GM21447 (cell line): ENCODE measurements at regions not wholly inside any gene's neighbourhood (a gene's known extent, or its start where the extent isn't known, plus 50 kb on each side); places are given as distances from the start of the nearest gene placed in this dataset.
"Not testable (repeated sequence)": the region's sequence is repeated elsewhere in the genome, so short reads cannot be mapped to it uniquely, and the experiment has no call there.

Experiments used
- ATAC-seq: cut with Tn5 transposase; IDR thresholded peaks from one replicate; pipeline ENCODE4 v1.9.1; 2021; ENCODE audit not compliant: unreplicated experiment

DNA sequence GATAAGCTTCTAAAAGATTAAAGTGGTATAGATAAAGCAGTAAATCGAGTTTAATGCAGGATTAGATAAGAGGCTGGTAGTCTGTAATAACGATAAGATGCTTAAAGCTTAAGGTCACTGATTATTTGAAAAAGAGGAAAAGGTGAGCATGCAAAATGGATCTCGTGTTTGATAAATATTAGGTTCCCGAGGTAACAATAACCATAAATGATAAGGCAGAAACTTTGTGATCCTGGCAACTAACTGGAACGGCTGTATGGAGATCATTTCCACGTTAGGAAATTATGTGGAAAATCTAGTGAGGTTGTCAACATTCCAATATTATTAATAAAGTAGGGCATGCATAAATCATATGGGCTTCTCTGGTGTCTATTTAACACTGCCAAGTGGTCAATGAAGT is 255.5 kb downstream of the EFCAB11 start:
- no peak for ATAC-seq

DNA sequence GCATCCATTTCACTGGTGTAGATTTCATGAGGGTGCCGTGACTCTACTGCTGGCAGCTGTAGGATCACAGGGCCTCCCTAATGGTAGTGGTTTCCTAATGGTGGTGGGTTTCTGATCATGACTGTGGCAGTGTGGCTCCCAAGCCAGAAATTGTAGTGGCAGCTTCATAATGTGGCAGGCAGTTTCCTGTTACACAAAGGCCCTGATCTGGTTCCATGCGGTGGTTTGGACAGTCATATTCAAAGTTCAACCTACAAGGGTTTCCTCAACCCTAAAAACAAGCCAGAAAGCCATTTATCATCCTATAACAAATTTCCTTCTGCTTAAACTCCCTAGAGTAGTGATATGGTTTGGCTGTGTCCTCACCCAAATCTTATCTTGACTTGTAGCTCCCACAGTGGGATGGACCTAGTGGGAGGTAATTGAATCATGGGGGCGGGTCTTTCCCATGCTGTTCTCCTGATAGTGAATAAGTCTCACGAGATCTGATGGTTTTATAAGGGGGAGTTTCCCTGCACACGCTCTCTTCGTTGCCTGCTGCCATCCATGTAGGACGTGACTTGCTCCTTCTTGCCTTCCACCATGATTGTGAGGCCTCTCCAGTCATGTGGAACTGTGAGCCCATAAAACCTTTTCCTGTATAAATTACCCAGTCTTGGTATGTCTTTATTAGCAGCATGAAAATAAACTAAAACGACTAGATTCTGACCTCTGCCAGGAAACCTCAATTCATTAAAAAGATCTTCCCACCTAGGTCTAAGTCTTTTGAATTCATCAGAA is 257.1 kb downstream of the EFCAB11 start:
- ATAC-seq: no peak

DNA sequence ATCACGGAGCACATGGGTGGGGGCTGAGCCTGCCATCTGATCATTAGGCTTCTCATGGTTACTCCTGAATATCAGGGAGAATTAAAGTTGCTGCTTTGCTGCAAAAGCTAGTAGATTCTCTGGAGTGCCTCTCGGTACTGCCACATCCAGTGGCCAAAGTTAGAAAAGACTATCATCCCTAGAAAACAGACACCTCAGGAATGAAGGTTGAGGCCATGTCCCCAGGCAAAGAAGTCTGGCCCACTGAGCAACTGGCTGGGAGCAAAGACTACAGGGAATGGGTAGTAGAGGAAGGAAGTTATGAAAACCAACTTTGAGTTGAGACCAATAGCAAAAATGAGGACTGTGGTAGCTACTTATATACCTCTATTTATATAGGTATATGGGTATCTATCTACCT is 258.7 kb downstream of the EFCAB11 start:
- ATAC-seq: no peak

DNA sequence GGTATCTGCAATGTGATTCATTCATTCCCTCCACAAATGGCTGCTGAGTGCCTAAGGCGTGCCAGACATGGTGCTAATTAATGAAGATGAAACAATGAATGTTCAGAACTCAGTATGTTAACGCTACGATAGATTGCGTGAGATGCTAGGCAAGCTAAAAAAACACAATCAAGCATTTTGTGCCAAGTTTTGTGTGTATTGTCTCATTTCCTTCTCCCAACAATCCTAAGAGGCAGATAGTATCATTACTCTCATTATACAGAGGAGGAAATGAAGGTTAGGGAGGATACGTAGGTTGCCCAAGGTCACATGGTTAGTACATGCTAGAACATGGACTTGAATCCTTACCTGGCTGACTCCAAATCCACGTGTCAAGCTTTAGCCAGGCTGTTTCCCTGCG is 264.4 kb downstream of the EFCAB11 start:
- ATAC-seq: no peak

DNA sequence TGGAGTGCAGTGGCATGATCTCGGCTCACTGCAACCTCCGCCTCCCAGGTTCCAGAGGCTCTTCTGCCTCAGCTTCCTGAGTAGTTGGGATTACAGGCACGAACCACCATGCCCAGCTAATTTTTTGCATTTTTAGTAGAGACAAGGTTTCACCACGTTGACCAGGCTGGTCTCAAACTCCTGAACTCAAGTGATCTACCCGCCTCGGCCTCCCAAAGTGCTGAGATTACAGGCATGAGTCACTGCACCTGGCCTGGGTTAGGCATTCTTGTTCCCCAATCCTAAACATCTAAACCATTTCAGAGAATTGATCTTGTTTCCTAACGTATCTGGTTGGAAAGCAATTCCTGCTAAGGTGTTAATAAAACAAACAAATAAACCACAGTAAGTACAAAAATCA is 264.8 kb downstream of the EFCAB11 start:
- ATAC-seq: not testable (repeated sequence)

DNA sequence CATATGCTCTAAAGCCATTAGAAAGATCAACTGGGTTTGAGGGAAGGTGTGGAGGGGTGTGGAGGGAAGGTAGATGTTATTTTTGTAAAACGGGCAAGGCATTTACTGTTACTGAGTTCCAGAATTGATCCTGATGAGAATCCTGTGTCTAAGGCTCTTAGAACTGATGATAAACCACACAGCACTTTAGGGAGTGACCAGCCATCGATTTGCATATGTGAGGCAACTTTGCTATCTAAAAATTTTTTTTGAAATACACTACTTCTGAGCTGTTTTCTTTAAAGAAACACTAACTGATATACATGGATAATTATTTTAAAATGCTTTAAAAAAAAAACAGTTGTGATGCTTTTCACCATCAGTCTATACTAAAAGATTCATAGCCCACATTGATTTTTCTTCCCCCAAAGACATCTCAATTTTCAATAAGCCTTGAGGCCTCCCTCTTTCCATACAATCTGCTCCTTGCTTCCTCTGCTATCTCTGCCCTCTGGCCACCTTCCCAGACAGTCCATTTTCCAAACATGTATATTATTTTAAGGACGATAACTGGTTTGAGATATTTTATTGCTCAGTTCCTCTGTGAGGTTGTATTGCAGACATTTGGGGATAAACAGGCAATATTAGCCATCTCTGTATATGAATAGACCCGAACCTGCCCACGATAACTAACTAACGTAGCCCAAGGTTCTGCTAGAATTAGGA is 265.9 kb downstream of the EFCAB11 start:
- no peak for ATAC-seq

DNA sequence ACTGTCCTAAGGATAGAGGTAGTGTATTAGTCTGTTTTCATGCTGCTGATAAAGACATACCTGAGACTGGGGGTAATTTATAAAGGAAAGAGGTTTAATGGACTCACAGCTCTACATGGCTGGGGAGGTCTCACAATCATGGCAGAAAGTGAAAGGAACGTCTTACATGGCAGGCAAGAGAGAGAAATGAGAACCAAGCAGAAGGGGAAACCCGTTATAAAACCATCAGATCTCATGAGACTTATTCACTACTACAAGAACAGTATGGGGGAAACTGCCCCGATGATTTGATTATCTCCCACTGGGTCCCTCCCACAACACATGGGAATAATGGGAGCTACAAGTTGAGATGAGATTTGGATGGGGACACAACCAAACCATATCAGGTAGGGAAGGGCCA is 267.4 kb downstream of the EFCAB11 start:
- not testable (repeated sequence) for ATAC-seq

DNA sequence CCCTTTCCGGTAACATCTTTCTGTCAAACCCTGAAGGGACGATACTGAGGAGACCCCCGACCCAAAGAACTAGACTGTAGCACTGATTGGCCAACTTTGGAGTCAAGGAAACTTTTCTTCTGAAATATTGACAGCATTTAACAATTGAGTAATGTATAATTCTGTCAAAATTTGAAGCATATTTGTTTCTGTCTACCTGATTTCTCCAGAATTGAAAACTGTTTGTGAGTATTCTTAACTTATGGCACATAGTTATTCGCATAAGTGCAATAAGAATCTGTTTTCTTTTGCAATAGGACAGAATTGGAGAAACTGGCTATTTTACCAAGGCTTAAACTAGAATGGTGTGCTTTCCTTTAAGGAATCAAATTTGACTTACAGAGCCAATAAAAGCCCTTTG is 267.1 kb upstream of the FOXN3 start:
- no peak for ATAC-seq

DNA sequence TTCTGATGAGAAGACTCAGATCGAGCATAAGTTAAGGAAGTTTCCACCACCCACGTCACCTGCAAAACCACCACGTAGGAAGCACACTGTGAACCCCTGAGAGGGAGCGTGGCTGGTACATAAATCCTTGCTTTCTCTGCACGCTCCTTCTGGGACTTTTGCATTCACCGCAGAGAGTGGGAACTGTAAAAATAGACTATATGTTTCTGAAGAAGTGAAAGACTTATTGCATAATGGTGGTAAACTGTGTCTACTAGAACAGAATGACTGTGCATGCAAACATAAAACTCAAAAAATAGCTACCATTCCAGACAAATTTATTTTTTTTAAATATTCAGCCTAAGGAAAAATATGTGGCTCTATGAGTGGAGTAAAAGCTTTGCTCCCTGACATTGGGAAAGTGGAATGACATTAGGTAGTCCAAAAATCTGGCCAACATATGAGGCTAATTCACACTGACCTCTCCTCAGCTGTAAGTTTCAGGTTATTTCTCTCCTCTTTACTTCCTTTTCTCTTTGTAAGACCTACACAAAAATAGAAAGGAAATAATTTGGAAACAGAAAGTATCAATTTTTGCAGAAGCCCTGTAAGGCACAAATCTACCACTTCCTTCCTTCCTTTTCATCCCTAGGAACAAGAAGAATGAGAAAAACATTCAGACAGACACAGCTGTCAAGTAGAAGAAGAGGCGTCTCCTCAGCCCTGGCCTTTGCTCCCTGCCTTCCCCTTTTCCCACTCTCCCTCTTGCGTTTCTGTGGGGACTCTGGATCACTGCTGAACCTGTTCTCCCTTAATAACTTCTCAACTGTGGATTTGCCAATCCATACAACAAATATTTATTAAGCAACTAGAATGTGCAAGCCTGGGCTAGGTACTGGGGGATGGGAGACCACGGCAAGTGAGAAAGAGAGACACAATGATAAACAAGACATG is 264.3 kb upstream of the FOXN3 start:
- ATAC-seq: peak; percentile 88

DNA sequence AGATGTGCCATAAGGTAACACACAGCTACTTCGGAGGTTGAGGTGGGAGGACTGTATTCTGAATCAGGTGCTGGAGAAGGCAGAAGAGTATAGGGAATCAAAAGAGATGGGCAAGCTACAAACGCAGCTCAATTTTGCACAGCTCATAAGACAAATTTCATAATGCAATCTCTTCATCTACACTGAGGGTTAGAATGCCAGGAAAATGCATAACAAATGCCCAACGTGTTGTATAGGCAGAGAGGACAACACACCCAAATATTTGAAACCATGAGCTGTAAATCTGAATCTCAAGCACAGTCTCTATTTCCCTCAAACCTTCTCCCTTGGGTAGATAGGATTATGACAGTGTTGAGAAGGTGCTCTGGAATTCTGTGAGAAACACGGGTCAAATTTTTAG is 263.1 kb upstream of the FOXN3 start:
- ATAC-seq: no peak

DNA sequence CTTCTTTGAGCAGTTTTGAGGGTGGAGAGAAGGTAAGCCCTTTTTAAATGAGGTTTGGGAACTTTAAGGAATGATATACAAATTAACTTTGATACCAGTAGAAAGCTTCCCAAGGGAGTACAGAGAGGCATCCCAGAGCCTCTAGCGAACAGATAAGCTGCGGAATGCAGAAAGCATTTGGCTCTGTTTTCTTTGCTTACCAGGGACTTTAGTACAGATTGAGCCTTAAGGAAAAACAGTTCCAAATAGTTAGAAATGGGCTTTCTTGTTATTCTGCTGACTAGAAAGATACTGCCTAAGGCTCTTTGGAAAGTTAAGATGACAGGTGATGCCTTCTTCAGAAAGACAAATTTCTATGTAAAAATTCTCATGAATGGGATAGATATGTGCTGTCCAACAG is 261.7 kb upstream of the FOXN3 start:
- no peak for ATAC-seq

DNA sequence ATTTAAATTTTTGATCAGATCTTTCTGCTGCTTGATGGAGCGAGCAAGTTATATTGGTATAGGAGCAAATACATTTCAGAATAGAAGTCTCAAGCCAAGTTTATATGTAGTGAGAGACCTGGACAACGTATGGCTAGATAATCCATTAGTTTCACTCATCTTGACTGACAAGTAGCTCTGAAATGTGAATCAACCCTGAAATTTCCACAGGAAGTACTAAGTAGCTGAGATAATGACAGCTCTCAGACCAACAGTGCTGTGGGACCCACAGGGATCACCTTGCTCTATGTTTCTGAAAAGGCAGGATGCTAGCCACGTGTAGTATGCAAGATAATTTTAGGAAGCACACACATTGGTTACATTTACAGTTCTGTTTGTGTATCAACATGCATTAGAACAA is 258.6 kb upstream of the FOXN3 start:
- ATAC-seq: no peak

DNA sequence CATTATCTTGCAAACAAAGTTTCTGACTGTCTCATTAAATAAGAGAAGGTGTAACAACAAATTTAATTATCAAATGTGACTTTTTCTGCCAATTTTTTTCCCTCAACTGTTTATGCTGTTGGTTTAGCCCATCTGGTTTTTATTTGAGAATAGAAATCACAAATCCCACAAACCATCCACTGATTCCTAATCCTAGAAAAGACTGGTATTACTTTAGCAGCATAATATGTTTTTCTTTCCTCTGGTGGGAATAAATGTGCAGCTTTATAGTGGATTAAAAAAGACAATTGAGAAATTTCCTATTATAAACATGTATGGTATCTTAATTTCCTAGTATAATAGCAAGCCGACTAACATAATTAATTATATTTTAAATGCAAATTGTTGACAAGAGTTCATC is 257.9 kb upstream of the FOXN3 start:
- ATAC-seq: no peak

DNA sequence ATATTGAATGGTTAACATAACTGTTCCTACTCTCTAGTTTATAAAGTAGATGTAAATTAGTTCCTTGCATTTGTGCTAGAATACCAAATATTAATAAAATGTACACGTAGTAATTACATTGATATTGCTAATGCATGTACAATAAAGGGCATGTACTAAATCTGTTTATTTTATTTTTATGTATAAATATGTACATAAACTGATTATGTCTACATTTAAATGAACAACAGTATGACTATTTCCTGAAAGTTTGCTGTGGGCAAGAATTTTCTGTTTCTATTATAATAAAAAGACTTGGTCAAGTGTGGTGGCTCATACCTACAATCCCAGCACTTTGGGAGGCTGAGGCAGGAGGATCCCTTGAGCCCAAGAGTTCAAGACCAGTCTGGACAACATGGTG is 257.2 kb upstream of the FOXN3 start:
- ATAC-seq: no peak

DNA sequence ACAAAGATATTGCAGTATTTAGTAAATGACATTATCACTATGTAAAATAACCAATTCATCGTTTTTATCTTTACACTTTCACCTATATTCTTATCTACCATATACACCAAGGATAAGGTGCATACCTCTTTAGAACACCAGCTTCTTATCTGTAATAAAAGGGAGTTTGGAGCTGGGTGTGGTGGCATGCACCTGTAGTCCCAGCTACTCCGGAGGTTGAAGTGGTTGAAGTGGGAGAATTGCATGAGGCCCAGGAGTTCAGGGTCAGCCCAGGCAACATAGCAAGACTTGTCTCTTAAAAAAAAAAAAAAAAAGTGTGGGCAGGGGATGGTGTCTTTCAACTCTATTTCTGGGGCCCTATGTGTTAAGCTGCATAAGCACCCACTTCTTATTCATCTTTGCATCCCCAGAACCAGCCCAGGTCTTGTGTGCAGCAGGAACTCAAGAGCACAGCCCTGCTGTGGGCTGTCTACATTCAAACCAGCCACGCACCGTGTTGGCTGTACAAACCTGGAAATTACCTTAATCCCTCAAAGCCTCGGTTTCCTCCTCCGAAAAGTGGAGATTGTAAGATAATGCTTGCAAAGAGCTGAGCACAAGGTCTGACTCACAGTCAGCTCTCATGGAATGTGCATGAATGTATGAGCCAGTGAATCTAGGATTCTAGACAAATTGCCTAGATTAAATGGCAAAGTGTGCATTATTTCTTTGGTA is 256.6 kb upstream of the FOXN3 start:
- no peak for ATAC-seq

DNA sequence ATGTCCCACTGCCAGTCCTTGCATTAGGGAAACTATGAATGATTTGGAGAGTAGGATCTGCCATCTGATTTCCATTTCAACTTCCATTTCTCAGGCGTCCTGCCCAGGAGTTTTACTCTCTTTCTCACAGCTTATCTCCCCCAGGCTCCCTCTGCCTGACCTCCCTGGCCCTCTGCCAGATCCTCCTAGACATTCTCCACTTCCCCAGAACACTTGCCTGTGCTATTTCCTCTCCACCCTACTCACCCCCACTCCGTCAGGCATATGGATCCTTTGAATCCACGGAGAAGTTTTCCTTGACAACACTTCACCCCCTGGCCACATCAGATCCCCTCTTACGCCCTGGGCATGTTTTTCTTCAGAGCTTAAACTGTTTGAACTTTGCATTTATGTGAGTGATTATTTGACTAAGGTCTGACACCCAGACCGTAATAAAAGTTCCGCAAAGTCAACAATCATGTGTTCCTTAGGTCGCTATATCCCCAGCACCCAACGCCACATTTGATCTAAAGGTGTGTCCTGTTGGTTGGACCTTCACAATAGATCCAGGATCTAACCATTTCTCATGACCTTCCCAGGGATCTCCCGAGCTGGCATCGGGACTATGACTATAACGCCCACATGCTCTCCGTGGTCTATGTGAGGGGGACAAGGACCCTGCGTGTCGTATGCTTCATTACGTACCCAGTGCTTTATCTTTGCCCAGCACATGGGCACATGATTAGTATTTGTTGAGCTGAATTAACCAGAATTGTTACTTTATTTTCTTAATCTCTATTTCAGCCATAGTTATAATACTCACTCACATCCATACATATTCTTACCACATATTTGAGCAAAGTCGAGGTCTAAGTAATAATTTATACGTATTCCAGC is 255.8 kb upstream of the FOXN3 start:
- no peak for ATAC-seq

DNA sequence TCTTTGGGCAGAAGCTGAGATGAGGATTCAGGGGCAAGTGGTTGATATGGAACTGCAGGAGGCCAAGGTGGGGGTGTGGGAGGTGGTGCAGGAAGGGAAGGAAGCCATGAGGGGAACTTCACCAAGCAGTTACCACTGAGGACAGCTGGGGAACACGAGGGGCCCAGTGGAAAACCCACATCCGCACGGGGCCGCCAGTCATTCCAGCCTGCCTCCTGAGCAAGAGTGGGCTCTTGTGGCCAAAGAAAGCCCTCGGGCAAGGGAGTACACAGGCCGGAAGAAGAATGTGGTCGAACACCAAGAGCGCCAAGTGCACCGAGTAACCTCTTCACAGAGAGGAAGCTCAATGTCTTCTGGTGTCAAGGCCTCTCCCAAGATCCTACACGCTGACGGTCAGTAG is 252.2 kb upstream of the FOXN3 start:
- ATAC-seq: peak; percentile 76

DNA sequence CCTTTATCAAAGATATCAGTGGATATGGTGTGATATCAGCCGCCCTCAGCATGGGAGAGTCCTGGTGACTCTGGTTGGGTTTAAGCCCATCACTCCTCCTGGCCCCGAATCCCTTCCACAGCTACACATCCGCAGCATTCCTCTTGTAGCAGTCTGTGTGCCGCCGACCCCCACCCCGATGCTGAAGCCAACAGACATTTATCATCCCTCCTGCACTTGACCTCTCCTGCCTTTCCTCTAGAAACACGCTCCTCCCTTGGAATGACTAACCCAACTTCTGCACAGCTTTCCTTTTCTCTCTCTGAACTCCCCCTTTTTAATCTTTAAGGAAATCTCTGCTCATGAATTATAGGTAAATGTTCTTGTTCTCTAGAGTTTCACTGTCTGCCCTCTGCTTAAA is 250.9 kb upstream of the FOXN3 start:
- no peak for ATAC-seq

DNA sequence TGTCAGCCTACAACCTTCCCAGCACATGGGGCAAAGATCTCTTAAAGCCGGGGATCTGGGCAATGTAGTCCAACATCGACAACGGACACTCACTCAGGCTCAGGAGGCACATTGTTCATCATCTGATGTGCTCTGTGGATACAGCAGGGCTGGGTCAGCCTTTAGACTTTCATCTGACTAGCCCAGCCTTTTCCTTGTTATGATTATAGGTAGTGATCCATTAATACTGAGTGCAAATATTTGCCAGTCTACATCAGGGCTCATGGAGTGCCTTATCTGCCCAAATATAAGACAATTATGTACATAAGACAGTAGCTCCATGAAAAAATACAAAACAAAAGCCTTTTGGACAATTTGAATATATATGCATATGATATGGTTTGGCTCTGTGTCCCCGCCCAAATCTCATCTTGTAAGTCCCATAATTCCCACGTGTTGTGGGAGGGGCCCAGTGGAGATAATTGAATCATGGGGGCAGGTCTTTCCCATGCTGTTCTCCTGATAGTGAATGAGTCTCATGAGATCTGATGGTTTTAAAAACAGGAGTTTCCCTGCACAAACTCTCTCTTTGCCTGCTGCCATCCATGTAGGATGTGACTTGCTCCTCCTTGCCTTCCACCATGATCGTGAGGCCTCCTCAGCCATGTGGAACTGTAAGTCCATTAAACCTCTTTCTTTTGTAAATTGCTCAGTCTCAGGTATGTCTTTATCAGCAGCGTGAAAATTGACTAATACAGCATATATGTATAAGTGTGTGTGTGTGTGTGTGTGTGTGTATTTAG is 248.5 kb upstream of the FOXN3 start:
- not testable (repeated sequence) for ATAC-seq
